GM18907 (cell line): ENCODE measurements at regions not wholly inside any gene's neighbourhood (a gene's known extent, or its start where the extent isn't known, plus 50 kb on each side); places are given as distances from the start of the nearest gene placed in this dataset.

Source experiments
- ATAC-seq: cut with Tn5 transposase; IDR thresholded peaks from one replicate; pipeline ENCODE4 v1.9.1; 2021; ENCODE audit warnings: mild to moderate bottlenecking, moderate library complexity; ENCODE audit not compliant: unreplicated experiment

DNA sequence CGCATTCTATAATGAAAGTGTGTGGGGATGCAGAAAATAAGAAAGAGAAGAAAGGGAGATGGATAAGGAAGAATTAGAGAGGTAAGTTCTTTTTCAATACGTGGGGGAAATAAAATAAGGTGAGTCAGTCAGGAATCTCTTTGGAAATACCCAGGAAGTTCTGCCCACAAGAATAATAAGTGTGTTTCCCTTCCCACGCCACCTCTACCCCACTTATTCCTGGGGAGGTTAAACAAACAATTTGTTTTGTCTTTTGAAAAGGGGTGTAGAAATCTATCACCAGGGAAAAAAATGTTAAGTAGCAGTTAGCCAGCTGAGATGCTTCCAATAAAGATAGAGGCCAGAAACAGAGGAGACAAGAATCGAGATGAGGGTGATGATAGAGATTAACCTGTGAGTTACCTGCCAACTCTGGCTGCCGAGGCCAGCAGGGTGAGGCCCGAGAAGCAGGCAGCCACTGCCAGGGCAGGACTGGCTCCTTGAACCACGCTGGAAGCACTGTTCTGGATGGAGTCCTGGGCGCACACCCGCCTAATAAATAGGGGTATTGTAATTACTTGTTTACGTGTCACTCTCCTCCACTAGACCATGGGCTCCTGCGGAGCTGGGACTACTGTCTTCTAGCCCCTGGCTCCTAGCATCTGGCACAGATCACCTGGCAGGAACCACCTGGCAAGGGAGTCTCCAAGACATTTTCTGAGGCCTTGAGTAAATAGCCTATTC, 191.3 kb downstream of the FGFR2 start:
- no peak for ATAC-seq

DNA sequence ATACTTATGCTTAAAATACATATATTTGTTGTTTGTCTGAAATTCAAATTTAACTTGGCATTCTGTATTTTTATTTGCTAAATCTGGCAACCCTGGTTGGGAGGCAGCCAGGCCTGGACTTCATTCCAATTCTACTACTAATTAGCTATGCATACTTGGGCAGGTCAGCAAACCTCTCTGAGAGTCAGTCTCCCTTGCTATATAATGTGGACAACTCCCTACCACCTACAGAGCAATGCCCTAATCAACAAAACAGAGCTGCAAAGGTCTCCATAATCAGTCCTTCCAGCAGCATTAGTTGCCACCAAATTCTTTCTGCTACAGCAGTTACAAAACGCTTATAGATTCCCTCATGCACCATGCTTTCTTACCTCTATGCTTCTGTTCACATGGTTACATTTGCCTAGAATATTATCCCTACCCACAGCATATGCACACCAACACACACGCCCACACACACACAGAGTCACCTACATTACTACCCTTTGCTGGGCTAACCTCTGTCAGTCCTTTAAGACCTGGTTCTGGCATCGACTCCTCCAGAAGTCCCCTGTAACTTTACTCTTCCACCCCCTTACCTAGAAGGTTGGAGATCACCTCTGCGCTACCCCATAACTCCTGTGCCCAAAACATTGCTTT, 188.7 kb downstream of the FGFR2 start:
- ATAC-seq = no peak

DNA sequence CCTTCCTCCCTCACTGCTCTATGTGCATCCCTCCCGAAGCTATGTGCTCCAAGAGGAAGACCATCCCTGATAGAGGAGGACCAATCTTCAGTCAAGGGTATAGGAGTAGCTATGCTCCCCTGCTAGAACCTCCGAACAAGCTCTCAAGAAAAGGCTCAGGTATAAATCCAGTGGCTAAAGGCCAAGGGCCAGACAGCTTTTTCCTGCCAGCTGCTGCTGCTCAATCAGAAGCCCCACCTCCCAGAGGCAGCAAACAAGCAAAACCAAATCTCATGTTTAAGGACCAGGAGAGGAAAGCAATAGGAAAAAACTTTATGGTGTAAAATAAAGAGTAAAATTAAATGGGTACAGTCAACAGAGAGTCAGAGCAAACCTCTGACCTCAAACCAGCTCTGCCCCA, 187.2 kb downstream of the FGFR2 start:
- no peak for ATAC-seq

- no peak for ATAC-seq
Measured at GRCh38 chr10:121413951-121414350, 184.3 kb downstream of the FGFR2 start.

GRCh38 chr10:121414366-121415062, 183.7 kb downstream of the FGFR2 start:
- ATAC-seq = no peak

DNA sequence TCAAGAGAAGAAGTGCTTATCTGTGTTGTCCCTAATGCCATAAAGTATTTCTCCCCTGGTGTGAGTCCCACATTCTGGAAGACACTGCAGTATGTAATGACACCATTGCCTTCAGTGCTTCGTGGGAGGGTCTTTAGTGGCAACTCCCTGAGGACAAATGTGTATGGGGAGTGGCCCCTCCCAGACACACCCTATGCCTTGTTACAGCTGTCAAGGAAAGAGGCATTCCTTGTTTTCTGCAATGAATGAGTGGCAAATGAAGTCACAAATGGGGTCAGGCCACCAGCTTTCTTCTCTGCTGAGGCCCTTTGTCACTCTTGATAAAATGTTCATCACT, 183.2 kb downstream of the FGFR2 start:
- ATAC-seq = no peak

DNA sequence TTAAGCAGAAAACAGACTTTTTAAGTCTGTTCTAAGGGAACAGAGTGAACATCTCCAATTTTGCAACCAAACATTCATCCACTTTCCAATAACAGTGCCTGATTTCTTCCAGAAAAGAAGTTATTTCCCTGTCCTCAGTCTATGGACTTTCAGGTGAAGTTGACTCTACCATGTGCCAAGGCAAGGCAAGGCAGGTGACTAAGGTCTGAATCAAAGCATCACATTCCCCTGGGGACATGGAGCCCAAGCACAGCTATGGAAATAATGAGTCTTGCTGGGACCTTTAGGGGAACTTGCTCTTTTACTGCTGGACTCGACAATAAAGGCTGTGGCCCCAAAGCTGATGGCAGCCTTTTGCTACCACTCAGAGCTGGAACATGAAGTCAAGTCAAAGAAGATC, 182.2 kb downstream of the FGFR2 start:
- ATAC-seq = no peak

GRCh38 chr10:121417298-121417697, 180.9 kb downstream of the FGFR2 start:
- ATAC-seq = no peak

GRCh38 chr10:121418126-121418777, 180.0 kb downstream of the FGFR2 start:
- ATAC-seq = no peak

DNA sequence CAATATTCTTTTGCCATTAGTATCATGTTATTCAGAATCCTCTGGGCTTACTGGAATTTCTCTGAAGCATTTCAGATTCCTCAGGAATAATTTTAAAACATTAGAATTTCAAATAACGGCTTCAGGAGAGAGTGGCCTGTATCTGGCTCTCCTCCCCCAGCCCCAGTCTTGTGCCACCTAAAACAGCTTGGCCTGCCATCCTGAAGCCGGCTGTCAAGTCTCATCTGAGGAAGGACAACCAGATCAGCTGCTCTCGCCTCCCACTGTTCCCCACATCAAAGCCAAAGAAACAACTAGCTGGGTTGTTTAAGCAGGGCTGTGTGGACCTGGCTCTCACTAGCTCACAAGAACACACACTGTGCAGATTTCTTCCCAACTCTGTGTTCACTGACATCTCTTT, 178.2 kb downstream of the FGFR2 start:
- no peak for ATAC-seq

GRCh38 chr10:121422096-121422495, 176.1 kb downstream of the FGFR2 start:
- no peak for ATAC-seq

- no peak for ATAC-seq
Measured at GRCh38 chr10:121425623-121426022, 172.6 kb downstream of the FGFR2 start.

GRCh38 chr10:121426307-121426706, 171.9 kb downstream of the FGFR2 start:
- ATAC-seq = no peak
